Liver (tissue), 8 donors: ENCODE measurements at regions not wholly inside any gene's neighbourhood (a gene's known extent, or its start where the extent isn't known, plus 50 kb on each side); places are given as distances from the start of the nearest gene placed in this dataset.

Experiments
- DNase-seq: peaks from one replicate; pipeline ENCODE4 v3.0.0-alpha.2; 2017; ENCODE audit warnings: low spot score
- H3K27ac ChIP-seq, 2 donors: one replicate each; pipeline ENCODE4 v1.7.0; 2013; ENCODE audit warnings: inconsistent platforms in 2 of 2, low read length in 2 of 2, control low read depth in 1 of 2, low read depth in 1 of 2, mild to moderate bottlenecking in 1 of 2
- H3K27me3 ChIP-seq, 4 donors: one replicate each; pipeline versions ENCODE4 v1.6.1 to v1.7.0; 2013; ENCODE audit warnings: low read length in 3 of 4, inconsistent platforms in 1 of 4, mild to moderate bottlenecking in 1 of 4, moderate library complexity in 1 of 4; ENCODE audit not compliant: control insufficient read depth in 4 of 4, insufficient read depth in 4 of 4
- H3K36me3 ChIP-seq, 4 donors: one replicate each; pipeline versions ENCODE4 v1.6.1 to v1.7.0; 2013; ENCODE audit warnings: low read length in 3 of 4, mild to moderate bottlenecking in 3 of 4, low read depth in 1 of 4, moderate library complexity in 1 of 4; ENCODE audit not compliant: control insufficient read depth in 4 of 4, insufficient read depth in 3 of 4
- H3K4me1 ChIP-seq, 4 donors: one replicate each; pipeline versions ENCODE4 v1.6.1 to v1.7.0; 2013; ENCODE audit warnings: low read length in 3 of 4, mild to moderate bottlenecking in 3 of 4, moderate library complexity in 1 of 4; ENCODE audit not compliant: control insufficient read depth in 4 of 4, insufficient read depth in 4 of 4
- H3K4me3 ChIP-seq, 3 donors: one replicate each; pipeline versions ENCODE4 v1.6.1 to v1.7.0; 2013; ENCODE audit warnings: low read length in 3 of 3, control low read depth in 1 of 3, low read depth in 1 of 3, mild to moderate bottlenecking in 1 of 3
- H3K9ac ChIP-seq, 2 donors: one replicate each; pipeline ENCODE4 v1.7.0; 2013; ENCODE audit warnings: low read length in 2 of 2, mild to moderate bottlenecking in 2 of 2, moderate library complexity in 2 of 2, control low read depth in 1 of 2, low read depth in 1 of 2
- H3K9me3 ChIP-seq, 4 donors: one replicate each; pipeline versions ENCODE4 v1.6.1 to v1.7.0; 2013; ENCODE audit warnings: low read length in 3 of 4; ENCODE audit not compliant: control insufficient read depth in 4 of 4
- CTCF ChIP-seq: fragments of 150-350 bp; IDR thresholded peaks from 2 replicates; pipeline ENCODE4 v1.5.1; 2017; ENCODE audit warnings: improper control_type of control experiment, low read depth, low read length; ENCODE audit not compliant: missing input control
- FOXA1 ChIP-seq: IDR thresholded peaks from 2 replicates; pipeline ENCODE4 v1.6.1; 2016; ENCODE audit warnings: antibody characterized with exemption
- FOXA2 ChIP-seq: IDR thresholded peaks from 2 replicates; pipeline ENCODE4 v1.6.1; 2016; ENCODE audit warnings: antibody characterized with exemption
- GABPA ChIP-seq, 2 donors: IDR thresholded peaks in 1 of 2; conservative IDR thresholded peaks in 1 of 2; 2 replicates each; pipeline ENCODE4 v1.6.1; 2016; ENCODE audit warnings: antibody characterized with exemption in 2 of 2, mild to moderate bottlenecking in 1 of 2, moderate library complexity in 1 of 2
- HNF4A ChIP-seq, 2 donors: conservative IDR thresholded peaks; 2 replicates each; pipeline ENCODE4 v1.6.1; 2016; ENCODE audit warnings: antibody characterized with exemption in 2 of 2, mild to moderate bottlenecking in 2 of 2
- JUND ChIP-seq, 2 donors: IDR thresholded peaks; 2 replicates each; pipeline ENCODE4 v1.6.1; 2016; ENCODE audit warnings: antibody characterized with exemption in 2 of 2
- MAX ChIP-seq: IDR thresholded peaks from 2 replicates; pipeline ENCODE4 v1.6.1; 2016; ENCODE audit warnings: antibody characterized with exemption
- REST ChIP-seq: IDR thresholded peaks from 2 replicates; pipeline ENCODE4 v1.6.1; 2016; ENCODE audit warnings: antibody characterized with exemption, mild to moderate bottlenecking
- SP1 ChIP-seq: IDR thresholded peaks from 2 replicates; pipeline ENCODE4 v1.6.1; 2018; ENCODE audit warnings: antibody characterized with exemption, mild to moderate bottlenecking
- TAF1 ChIP-seq: conservative IDR thresholded peaks from 2 replicates; pipeline ENCODE4 v1.6.1; 2016; ENCODE audit warnings: antibody characterized with exemption, mild to moderate bottlenecking
- ZBTB33 ChIP-seq: IDR thresholded peaks from 2 replicates; pipeline ENCODE4 v1.6.1; 2016; ENCODE audit warnings: antibody characterized with exemption
- WGBS: extraction: QIAGEN DNeasy Blood & Tissue Kit; methylation state at CpG from one replicate; pipeline ENCODE4 v1.1.7; 2013; 5-methylcytosine and 5-hydroxymethylcytosine counted together
- donor health status: healthy.
- donor health status: healthy.
- donor health status: healthy.
- donor health status: healthy.
- donor health status: healthy.

GRCh38 chr1:103239034-103239433, 130.7 kb upstream of the COL11A1 start:
- Histone ChIP-seq H3K27me3 (no peaks in the 10 kb centered on the region), H3K9me3 (no peaks in the 10 kb centered on the region), H3K4me1 (no peaks in the 10 kb centered on the region), H3K9ac (no peak overlapping the region), H3K36me3 (no peaks in the 10 kb centered on the region), H3K4me3 (no peak overlapping the region), H3K27ac (no peak overlapping the region)
- no peak for DNase-seq
- TF ChIP-seq REST (no peak), GABPA (IDR thresholded peaks at IDR 0.05 in 1 of 2, conservative IDR thresholded peaks at IDR 0.05 in 1 of 2) (no peak), TAF1 (no peak)

- H3K36me3 ChIP-seq = no peaks in the 10 kb centered on the region
- WGBS = 75% methylated on average over 4 of the region's 4 CpGs
Measured at GRCh38 chr1:103230061-103230460, 121.7 kb upstream of the COL11A1 start.

GRCh38 chr1:103220631-103221041, 112.3 kb upstream of the COL11A1 start:
- H3K36me3 ChIP-seq = no peaks in the 10 kb centered on the region
- H3K4me3 ChIP-seq = no peak overlapping the region
- H3K9ac ChIP-seq = no peak overlapping the region
- H3K27me3 ChIP-seq = no peaks in the 10 kb centered on the region
- H3K27ac ChIP-seq = no peak overlapping the region
- 29% methylated on average over 1 of the region's 1 CpG for WGBS
- no peaks in the 10 kb centered on the region for H3K4me1 ChIP-seq
- DNase-seq = no peak
- H3K9me3 ChIP-seq = no peaks in the 10 kb centered on the region
- TF ChIP-seq HNF4A (conservative IDR thresholded peaks at IDR 0.05) (no peak), FOXA1 (no peak), FOXA2 (no peak), MAX (no peak), ZBTB33 (no peak), SP1 (no peak), CTCF (no peak), REST (no peak), GABPA (IDR thresholded peaks at IDR 0.05 in 1 of 2, conservative IDR thresholded peaks at IDR 0.05 in 1 of 2) (no peak)

More at GRCh38 chr1:103230061-103230460, 121.7 kb upstream of the COL11A1 start:
- peaks cover 0 to 4% (median 0%) of the 10 kb centered on the region in 4 donors for H3K9me3 ChIP-seq
- H3K9ac ChIP-seq = no peak overlapping the region
- H3K27ac ChIP-seq = no peak overlapping the region
- H3K4me3 ChIP-seq = no peak overlapping the region
- H3K27me3 ChIP-seq = peaks cover 0 to 2% (median 0%) of the 10 kb centered on the region in 4 donors
- H3K4me1 ChIP-seq = no peaks in the 10 kb centered on the region
- no peak for DNase-seq
- TF ChIP-seq TAF1 = no peak
- TF ChIP-seq ZBTB33 = no peak
- no peak for TF ChIP-seq JUND (IDR thresholded peaks at IDR 0.05)
